Fibroblast of the aortic adventitia (primary cell): ENCODE measurements at regions not wholly inside any gene's neighbourhood (a gene's known extent, or its start where the extent isn't known, plus 50 kb on each side); places are given as distances from the start of the nearest gene placed in this dataset.

Experiments
- DNase-seq: peaks from one replicate; pipeline ENCODE4 v3.0.0-alpha.2; 2010; ENCODE audit warnings: low read depth
- H3K4me3 ChIP-seq: 2 replicates; pipeline ENCODE4 v1.5.1; 2011; ENCODE audit warnings: low read depth, mild to moderate bottlenecking, control low read depth, low read length, moderate library complexity
- TF ChIP-seq, protein P1 (sequence below): IDR thresholded peaks from 2 replicates; pipeline ENCODE4 v1.5.1; 2011; ENCODE audit warnings: mild to moderate bottlenecking, low read length, control low read depth, inconsistent platforms; ENCODE audit not compliant: insufficient read depth

DNA sequence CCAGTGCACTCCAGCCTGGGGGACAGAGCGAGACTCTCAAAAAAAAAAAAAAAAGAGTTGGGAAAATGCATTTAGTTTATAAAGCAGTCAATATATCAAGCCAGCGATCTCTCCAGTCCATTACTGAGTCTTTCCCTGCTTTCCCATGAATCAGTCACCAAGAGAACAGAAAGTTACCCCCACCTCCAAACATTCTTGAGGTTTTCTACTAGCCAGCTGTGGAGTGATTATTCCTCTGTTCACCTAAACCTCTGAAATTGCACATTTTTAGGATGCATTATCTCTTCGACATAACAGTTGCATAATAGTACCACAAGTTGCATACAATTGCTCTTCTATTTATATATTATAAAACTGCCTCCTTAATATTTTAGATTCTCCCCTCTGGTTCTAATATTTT is 134.8 kb upstream of the DIO3 start:
- no peak for DNase-seq
- TF ChIP-seq, protein P1, sequence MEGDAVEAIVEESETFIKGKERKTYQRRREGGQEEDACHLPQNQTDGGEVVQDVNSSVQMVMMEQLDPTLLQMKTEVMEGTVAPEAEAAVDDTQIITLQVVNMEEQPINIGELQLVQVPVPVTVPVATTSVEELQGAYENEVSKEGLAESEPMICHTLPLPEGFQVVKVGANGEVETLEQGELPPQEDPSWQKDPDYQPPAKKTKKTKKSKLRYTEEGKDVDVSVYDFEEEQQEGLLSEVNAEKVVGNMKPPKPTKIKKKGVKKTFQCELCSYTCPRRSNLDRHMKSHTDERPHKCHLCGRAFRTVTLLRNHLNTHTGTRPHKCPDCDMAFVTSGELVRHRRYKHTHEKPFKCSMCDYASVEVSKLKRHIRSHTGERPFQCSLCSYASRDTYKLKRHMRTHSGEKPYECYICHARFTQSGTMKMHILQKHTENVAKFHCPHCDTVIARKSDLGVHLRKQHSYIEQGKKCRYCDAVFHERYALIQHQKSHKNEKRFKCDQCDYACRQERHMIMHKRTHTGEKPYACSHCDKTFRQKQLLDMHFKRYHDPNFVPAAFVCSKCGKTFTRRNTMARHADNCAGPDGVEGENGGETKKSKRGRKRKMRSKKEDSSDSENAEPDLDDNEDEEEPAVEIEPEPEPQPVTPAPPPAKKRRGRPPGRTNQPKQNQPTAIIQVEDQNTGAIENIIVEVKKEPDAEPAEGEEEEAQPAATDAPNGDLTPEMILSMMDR, result no peak
- H3K4me3 ChIP-seq, result no peak overlapping the region

DNA sequence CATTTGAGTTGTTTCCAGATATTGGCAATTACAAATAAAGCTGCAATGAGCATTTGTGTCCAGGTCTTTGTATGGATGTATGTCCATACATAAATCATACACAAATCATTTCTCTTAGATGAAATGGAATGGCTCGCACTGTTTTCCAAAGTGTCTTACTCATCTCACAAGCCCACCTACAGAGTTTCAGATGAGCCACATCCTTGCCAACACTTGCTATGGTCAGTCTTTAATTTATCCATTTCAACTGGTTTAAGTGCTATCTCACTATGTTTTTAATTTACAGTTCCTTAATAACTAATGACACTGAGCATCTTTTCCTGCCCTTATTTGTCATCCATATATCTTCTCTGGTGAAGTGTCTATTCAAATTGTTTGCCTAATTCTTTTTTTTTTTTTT is 132.9 kb upstream of the DIO3 start:
- no peak overlapping the region for H3K4me3 ChIP-seq
- no peak for DNase-seq
- TF ChIP-seq, protein P1, result no peak

DNA sequence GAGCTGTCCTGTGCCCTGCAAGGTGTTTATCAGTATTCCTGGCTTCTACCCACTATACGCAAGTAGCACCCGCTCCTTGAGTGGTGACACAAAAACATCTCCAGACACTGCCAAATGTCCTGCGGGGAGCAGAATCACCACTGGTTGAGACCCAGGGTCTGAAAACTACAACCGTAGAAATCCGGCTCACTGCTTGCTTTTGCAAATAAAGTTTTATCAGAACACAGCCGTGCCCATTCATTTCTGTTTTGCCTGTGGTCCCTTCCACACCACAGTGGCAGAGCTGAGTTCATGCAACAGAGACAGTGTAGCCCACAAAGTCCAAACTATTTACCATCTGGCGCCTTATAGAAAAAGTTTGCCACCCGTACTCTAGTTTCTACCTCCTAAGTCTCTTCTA is 125.7 kb upstream of the DIO3 start:
- TF ChIP-seq, protein P1, result no peak
- H3K4me3 ChIP-seq, result no peak overlapping the region
- DNase-seq, result no peak

DNA sequence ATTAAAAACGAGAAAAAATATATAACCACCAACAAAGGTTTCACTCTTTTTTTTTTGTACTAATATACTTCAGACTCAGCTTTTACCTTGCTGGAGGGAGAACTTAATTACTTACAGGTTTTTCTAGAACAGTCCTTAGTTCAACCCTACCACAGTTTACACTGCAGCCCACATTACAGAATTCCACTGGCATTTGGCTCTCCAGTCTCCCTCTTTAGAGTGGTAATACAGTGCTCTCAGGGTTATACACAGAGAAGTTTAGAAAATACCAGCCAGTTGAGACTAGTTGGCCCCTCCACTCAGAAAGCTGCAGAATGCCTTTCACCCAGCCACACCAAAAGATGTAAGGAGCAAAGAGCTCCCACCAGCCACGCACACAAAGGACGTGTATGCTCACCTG is 122.3 kb upstream of the DIO3 start:
- TF ChIP-seq, protein P1, result no peak
- H3K4me3 ChIP-seq, result no peak overlapping the region
- no peak for DNase-seq

DNA sequence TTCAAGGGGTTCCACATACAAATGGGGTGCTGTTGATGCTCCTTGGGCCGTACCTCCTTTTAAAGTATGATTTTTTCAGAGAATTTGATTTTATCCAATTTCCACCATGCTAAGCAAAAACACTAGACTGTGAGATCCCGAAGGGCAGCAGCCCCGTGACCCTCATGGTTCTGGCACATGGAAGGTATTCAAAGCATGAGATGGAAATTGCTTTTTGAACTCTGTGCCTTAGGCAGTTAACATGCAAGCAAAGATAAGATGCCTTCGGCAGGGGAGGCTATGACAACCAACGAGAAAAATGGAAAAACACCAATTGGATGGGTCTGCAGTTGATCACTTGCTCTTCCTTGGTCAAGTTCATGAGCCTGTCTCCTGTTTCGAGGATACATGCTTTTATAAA is 120.8 kb upstream of the DIO3 start:
- no peak overlapping the region for H3K4me3 ChIP-seq
- no peak for DNase-seq
- TF ChIP-seq, protein P1, result no peak

DNA sequence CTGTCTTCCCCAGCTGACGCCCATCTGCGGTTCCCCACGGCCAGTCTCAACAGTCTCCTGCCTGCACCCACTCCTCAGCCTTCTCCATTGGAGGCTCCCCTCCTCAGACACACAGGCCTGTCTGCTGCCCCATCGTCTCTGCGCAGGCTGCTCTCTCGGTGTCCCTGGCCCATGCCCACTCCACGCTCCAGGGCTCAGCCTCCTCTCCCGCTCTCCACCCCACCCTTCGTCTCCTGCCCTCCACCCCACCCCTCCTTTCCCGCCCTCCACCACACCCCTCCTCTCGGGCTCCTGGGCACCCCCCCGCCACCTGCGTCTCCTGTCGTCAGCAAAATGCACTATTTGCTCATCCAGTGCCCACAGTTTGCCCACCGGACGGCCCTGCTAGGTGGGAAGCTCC is 119.6 kb upstream of the DIO3 start:
- H3K4me3 ChIP-seq, result no peak overlapping the region
- TF ChIP-seq, protein P1, result no peak
- no peak for DNase-seq

DNA sequence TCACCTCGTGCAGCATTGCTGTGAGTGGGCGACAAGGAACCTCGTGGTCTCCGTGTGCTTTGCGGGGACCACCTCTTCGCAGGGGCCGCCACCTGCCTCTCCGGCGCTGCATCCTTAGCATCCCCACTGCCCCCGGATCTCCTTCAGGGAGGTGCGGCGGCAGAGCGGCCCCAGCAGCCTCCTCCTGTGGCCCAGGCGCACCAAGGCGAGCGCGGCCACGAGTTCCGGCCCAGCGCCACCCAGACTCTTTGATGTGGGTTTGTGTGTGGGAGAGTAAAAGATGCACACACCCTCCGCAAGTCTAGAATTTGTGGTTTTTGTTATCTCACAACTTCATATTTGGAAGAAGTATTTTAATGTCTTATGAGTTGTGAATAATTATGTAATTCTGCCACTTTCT is 118.8 kb upstream of the DIO3 start:
- no peak for DNase-seq
- TF ChIP-seq, protein P1, result no peak
- H3K4me3 ChIP-seq, result no peak overlapping the region
